ENCODE measurements at regions not wholly inside any gene's neighbourhood (a gene's known extent, or its start where the extent isn't known, plus 50 kb on each side); places are given as distances from the start of the nearest gene placed in this dataset.

- no peaks in the 10 kb centered on the region for H3K27me3 ChIP-seq (ENCODE audit: insufficient read depth, low read length, poor library complexity, severe bottlenecking)
- H2AFZ ChIP-seq (ENCODE audit: low read length) = no peak overlapping the region
- H3K36me3 ChIP-seq (ENCODE audit: insufficient read depth, low read length) = no peaks in the 10 kb centered on the region
- H4K20me1 ChIP-seq (ENCODE audit: insufficient read depth, low read length, poor library complexity, severe bottlenecking) = no peaks in the 10 kb centered on the region
- no peak overlapping the region for H3K9ac ChIP-seq (ENCODE audit: low read depth, low read length, poor library complexity, severe bottlenecking)
- no peaks in the 10 kb centered on the region for H3K9me3 ChIP-seq (ENCODE audit: insufficient read depth, low read depth, low read length)
- peaks cover 27% of the 10 kb centered on the region for H3K79me2 ChIP-seq (ENCODE audit: insufficient read depth, low read length)
- no peak overlapping the region for H3K4me2 ChIP-seq (ENCODE audit: low read depth, low read length, poor library complexity, severe bottlenecking)
- no peak overlapping the region for H3K4me3 ChIP-seq (ENCODE audit: low read length, poor library complexity, severe bottlenecking)
- H3K9me2 ChIP-seq (replicated peaks; ENCODE audit: low read depth, low read length) = no peaks in the 10 kb centered on the region
- no peak for TF ChIP-seq EZH2phosphoT487 (IDR thresholded peaks at IDR 0.05; ENCODE audit: borderline replicate concordance)
- TF ChIP-seq, protein P1, sequence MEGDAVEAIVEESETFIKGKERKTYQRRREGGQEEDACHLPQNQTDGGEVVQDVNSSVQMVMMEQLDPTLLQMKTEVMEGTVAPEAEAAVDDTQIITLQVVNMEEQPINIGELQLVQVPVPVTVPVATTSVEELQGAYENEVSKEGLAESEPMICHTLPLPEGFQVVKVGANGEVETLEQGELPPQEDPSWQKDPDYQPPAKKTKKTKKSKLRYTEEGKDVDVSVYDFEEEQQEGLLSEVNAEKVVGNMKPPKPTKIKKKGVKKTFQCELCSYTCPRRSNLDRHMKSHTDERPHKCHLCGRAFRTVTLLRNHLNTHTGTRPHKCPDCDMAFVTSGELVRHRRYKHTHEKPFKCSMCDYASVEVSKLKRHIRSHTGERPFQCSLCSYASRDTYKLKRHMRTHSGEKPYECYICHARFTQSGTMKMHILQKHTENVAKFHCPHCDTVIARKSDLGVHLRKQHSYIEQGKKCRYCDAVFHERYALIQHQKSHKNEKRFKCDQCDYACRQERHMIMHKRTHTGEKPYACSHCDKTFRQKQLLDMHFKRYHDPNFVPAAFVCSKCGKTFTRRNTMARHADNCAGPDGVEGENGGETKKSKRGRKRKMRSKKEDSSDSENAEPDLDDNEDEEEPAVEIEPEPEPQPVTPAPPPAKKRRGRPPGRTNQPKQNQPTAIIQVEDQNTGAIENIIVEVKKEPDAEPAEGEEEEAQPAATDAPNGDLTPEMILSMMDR (conservative IDR thresholded peaks at IDR 0.05; ENCODE audit: low read length) = no peak
- H3K4me1 ChIP-seq (ENCODE audit: insufficient read depth, low read length, poor library complexity, severe bottlenecking) = peaks cover 25% of the 10 kb centered on the region
- no peaks in the 10 kb centered on the region; the same call in 1 of the 2 replicates for H3F3A ChIP-seq (ENCODE audit: low read depth)
Observed at GRCh38 chr10:29737074-29737593, 102.4 kb upstream of the SVIL start.

- TF ChIP-seq, protein P1 (conservative IDR thresholded peaks at IDR 0.05; ENCODE audit: low read length) = no peak
- no peak for TF ChIP-seq EZH2phosphoT487 (IDR thresholded peaks at IDR 0.05; ENCODE audit: borderline replicate concordance)
- Histone ChIP-seq H3K27me3 (ENCODE audit: insufficient read depth, low read length, poor library complexity, severe bottlenecking) (no peaks in the 10 kb centered on the region), H4K20me1 (ENCODE audit: insufficient read depth, low read length, poor library complexity, severe bottlenecking) (no peaks in the 10 kb centered on the region), H3K4me3 (ENCODE audit: low read length, poor library complexity, severe bottlenecking) (peak overlapping the region; percentile 88), H2AFZ (ENCODE audit: low read length) (peak overlapping the region; percentile 95), H3K9me3 (ENCODE audit: insufficient read depth, low read depth, low read length) (no peaks in the 10 kb centered on the region), H3F3A (ENCODE audit: low read depth) (no peaks in the 10 kb centered on the region; the same call in 1 of the 2 replicates), H3K9ac (ENCODE audit: low read depth, low read length, poor library complexity, severe bottlenecking) (peak overlapping the region; percentile 88), H3K4me1 (ENCODE audit: insufficient read depth, low read length, poor library complexity, severe bottlenecking) (peaks cover 31% of the 10 kb centered on the region), H3K9me2 (replicated peaks; ENCODE audit: low read depth, low read length) (no peaks in the 10 kb centered on the region), H3K4me2 (ENCODE audit: low read depth, low read length, poor library complexity, severe bottlenecking) (peak overlapping the region; percentile 87), H3K79me2 (ENCODE audit: insufficient read depth, low read length) (peaks cover 27% of the 10 kb centered on the region), H3K36me3 (ENCODE audit: insufficient read depth, low read length) (no peaks in the 10 kb centered on the region)
Observed at GRCh38 chr10:29736366-29737073, 101.7 kb upstream of the SVIL start.

DNA sequence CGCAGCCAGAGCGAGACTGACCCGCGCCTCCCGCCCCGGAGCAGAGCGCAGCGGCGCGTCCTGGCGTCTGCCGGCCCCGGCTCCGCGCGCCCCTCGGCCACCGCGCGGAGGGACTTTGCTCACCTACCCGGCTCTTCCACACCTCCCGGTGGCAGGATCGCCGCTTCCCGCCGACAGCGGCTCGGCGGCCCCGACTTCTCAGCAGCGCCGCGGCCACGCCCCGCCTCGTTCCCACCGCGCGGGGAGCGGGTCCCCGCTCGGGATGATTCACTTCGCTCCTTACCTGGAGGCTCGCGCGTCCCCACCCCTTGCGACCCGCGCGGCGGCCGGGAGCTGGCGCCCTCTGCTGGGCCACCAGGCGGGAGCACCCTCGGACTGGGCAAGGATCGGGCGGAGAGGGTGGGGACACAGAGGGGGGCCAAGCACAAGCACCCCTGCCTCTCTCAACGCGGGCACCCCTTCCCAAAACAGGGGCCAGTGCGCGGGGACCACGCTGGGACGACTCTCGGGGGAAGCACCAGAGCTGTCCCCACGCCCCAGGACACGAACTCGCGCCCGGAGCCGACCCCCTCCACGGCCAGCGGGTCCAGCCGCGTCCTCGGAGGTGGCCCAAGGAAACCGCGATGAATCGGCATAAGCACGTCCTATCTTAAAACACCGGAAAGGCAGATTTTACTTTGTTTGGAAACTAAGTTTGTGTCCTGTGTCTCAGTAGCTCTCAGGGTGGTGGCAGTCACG lies 101.0 kb upstream of the SVIL start:
- Histone ChIP-seq H3K4me1 (ENCODE audit: insufficient read depth, low read length, poor library complexity, severe bottlenecking) (peaks cover 33% of the 10 kb centered on the region), H3K9me3 (ENCODE audit: insufficient read depth, low read depth, low read length) (no peaks in the 10 kb centered on the region), H2AFZ (ENCODE audit: low read length) (peak overlapping the region; percentile 95), H3F3A (ENCODE audit: low read depth) (no peaks in the 10 kb centered on the region; the same call in 1 of the 2 replicates), H4K20me1 (ENCODE audit: insufficient read depth, low read length, poor library complexity, severe bottlenecking) (no peaks in the 10 kb centered on the region), H3K27me3 (ENCODE audit: insufficient read depth, low read length, poor library complexity, severe bottlenecking) (no peaks in the 10 kb centered on the region), H3K9me2 (replicated peaks; ENCODE audit: low read depth, low read length) (no peaks in the 10 kb centered on the region), H3K4me2 (ENCODE audit: low read depth, low read length, poor library complexity, severe bottlenecking) (peak overlapping the region; percentile 87), H3K9ac (ENCODE audit: low read depth, low read length, poor library complexity, severe bottlenecking) (peak overlapping the region; percentile 88), H3K4me3 (ENCODE audit: low read length, poor library complexity, severe bottlenecking) (peak overlapping the region; percentile 88), H3K79me2 (ENCODE audit: insufficient read depth, low read length) (peaks cover 27% of the 10 kb centered on the region), H3K36me3 (ENCODE audit: insufficient read depth, low read length) (no peaks in the 10 kb centered on the region)
- TF ChIP-seq EZH2phosphoT487 (IDR thresholded peaks at IDR 0.05; ENCODE audit: borderline replicate concordance) = no peak
- TF ChIP-seq, protein P1 (conservative IDR thresholded peaks at IDR 0.05; ENCODE audit: low read length) = peak; percentile 82

All from Loucy (cell line).